Thoracic aorta (tissue), 2 donors: ENCODE measurements at regions not wholly inside any gene's neighbourhood (a gene's known extent, or its start where the extent isn't known, plus 50 kb on each side); places are given as distances from the start of the nearest gene placed in this dataset.

Source experiments
- ATAC-seq: fragments of 150-250 bp; one replicate; pipeline ENCODE4 v1.8.0; 2017; ENCODE audit warnings: low read depth; ENCODE audit not compliant: insufficient number of reproducible peaks, low FRiP score
- DNase-seq: peaks from one replicate; pipeline ENCODE4 v3.0.0-alpha.2; 2020; ENCODE audit warnings: low spot score
- H3K27ac ChIP-seq, 2 donors: fragments of 200-600 bp; sonication (generic); 1 replicate in 1 of 2; 2 replicates in 1 of 2; pipeline ENCODE4 v1.5.1; 2016; ENCODE audit warnings: mild to moderate bottlenecking in 2 of 2, moderate library complexity in 2 of 2
- H3K27me3 ChIP-seq: fragments of 200-600 bp; sonication (generic); replicated peaks from 2 replicates; pipeline ENCODE4 v1.6.0; 2016; ENCODE audit warnings: mild to moderate bottlenecking; ENCODE audit not compliant: insufficient read depth
- H3K36me3 ChIP-seq: fragments of 200-600 bp; sonication (generic); one replicate; pipeline ENCODE4 v1.5.1; 2016
- H3K4me1 ChIP-seq, 2 donors: fragments of 200-600 bp; sonication (generic); 1 replicate in 1 of 2; 2 replicates in 1 of 2; pipeline versions ENCODE4 v1.5.1 to v1.6.0; 2016; ENCODE audit warnings: low read depth in 2 of 2, mild to moderate bottlenecking in 1 of 2; ENCODE audit not compliant: control insufficient read depth in 1 of 2
- H3K4me3 ChIP-seq: fragments of 200-600 bp; sonication (generic); 2 replicates; pipeline ENCODE4 v1.5.1; 2016; ENCODE audit warnings: mild to moderate bottlenecking
- H3K9me3 ChIP-seq: fragments of 200-600 bp; sonication (generic); 2 replicates; pipeline ENCODE4 v1.5.1; 2016
- CTCF ChIP-seq: fragments of 200-600 bp; sonication (generic); IDR thresholded peaks from one replicate; pipeline ENCODE4 v1.5.1; 2019; ENCODE audit warnings: antibody characterized with exemption

GRCh38 chr10:120392245-120392644, 64.8 kb upstream of the PLPP4 start:
- ATAC-seq, result no peak

GRCh38 chr10:120392671-120393079, 64.4 kb upstream of the PLPP4 start:
- Histone ChIP-seq H3K36me3 (no peaks in the 10 kb centered on the region), H3K9me3 (no peaks in the 10 kb centered on the region), H3K27me3 (no peaks in the 10 kb centered on the region), H3K4me3 (no peak overlapping the region), H3K27ac (no peak overlapping the region), H3K4me1 (no peaks in the 10 kb centered on the region)
- DNase-seq (no peak), ATAC-seq (no peak)
- TF ChIP-seq CTCF, result no peak

More at GRCh38 chr10:120392245-120392644, 64.8 kb upstream of the PLPP4 start:
- no peaks in the 10 kb centered on the region for H3K4me1 ChIP-seq
- no peak overlapping the region for H3K4me3 ChIP-seq
- no peaks in the 10 kb centered on the region for H3K9me3 ChIP-seq
- H3K27me3 ChIP-seq, result no peaks in the 10 kb centered on the region
- H3K36me3 ChIP-seq, result no peaks in the 10 kb centered on the region
- no peak for DNase-seq
- no peak for TF ChIP-seq CTCF
- H3K27ac ChIP-seq, result no peak overlapping the region

GRCh38 chr10:120394446-120394845, 62.6 kb upstream of the PLPP4 start:
- Histone ChIP-seq H3K36me3 (no peaks in the 10 kb centered on the region), H3K27me3 (no peaks in the 10 kb centered on the region), H3K4me3 (no peak overlapping the region), H3K9me3 (no peaks in the 10 kb centered on the region), H3K4me1 (no peaks in the 10 kb centered on the region), H3K27ac (no peak overlapping the region)
- ATAC-seq (no peak), DNase-seq (no peak)
- no peak for TF ChIP-seq CTCF

GRCh38 chr10:120396228-120396627, 60.8 kb upstream of the PLPP4 start:
- no peak for TF ChIP-seq CTCF
- Histone ChIP-seq H3K27ac (no peak overlapping the region), H3K9me3 (no peaks in the 10 kb centered on the region), H3K27me3 (no peaks in the 10 kb centered on the region), H3K4me1 (no peaks in the 10 kb centered on the region), H3K36me3 (no peaks in the 10 kb centered on the region), H3K4me3 (no peak overlapping the region)
- ATAC-seq (no peak), DNase-seq (no peak)

GRCh38 chr10:120398180-120398579, 58.8 kb upstream of the PLPP4 start:
- ATAC-seq (no peak), DNase-seq (no peak)
- H3K27me3 ChIP-seq, result no peaks in the 10 kb centered on the region
- H3K36me3 ChIP-seq, result no peaks in the 10 kb centered on the region
- H3K4me3 ChIP-seq, result no peak overlapping the region
- no peak for TF ChIP-seq CTCF
- H3K4me1 ChIP-seq, result no peaks in the 10 kb centered on the region
- no peaks in the 10 kb centered on the region for H3K9me3 ChIP-seq
- H3K27ac ChIP-seq, result no peak overlapping the region
